Effector CD4-positive, alpha-beta T cell (primary cell): ENCODE measurements at regions not wholly inside any gene's neighbourhood (a gene's known extent, or its start where the extent isn't known, plus 50 kb on each side); places are given as distances from the start of the nearest gene placed in this dataset.

ENCODE experiments used
- DNase-seq: peaks from one replicate; pipeline ENCODE4 v3.0.0-alpha.2; 2020

DNA sequence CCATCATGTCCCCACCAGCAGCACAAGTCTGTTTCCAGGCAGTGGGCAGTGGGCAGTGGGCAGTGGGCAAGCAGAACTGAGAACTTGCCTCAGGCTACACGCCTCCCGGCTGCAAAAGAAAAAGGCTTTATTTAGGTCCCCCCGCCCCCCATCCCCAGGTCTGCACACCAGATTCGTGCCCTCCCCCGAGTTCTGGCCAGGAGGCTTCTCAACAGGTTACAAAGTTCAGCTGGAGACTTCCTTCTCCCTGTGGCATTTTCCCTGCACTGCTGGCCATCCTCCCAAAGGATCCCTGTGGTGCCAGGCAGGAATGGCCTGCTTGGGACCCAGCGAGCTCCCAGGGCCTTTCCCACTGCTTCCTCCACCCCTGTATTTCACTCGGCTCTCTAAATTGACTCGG lies 97.0 kb upstream of the TRIM2 start:
- no peak for DNase-seq

- no peak for DNase-seq
Measured at GRCh38 chr4:153109296-153109849, 94.9 kb upstream of the TRIM2 start.

DNA sequence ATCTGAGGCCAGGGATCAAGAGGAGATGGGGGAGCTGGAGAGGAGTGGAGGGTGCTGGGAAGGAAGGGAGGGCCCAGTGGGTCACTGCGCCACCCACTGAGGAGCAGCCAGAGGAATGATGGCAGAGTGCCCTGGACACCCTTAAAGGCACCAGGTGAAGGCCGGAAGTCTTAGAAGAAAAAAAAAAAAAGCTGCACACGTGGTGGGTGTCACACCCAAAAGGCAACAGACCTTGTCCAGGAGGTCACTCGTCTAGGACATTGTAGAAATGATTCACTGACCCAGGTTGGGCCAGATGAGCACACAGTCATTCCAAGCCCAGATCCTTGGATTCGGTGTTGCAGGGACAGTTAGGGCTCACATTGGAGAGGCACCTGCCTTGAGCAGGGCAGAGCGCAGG lies 93.5 kb upstream of the TRIM2 start:
- DNase-seq: no peak

- DNase-seq: no peak
Measured at GRCh38 chr4:153111426-153112040, 92.7 kb upstream of the TRIM2 start.

DNA sequence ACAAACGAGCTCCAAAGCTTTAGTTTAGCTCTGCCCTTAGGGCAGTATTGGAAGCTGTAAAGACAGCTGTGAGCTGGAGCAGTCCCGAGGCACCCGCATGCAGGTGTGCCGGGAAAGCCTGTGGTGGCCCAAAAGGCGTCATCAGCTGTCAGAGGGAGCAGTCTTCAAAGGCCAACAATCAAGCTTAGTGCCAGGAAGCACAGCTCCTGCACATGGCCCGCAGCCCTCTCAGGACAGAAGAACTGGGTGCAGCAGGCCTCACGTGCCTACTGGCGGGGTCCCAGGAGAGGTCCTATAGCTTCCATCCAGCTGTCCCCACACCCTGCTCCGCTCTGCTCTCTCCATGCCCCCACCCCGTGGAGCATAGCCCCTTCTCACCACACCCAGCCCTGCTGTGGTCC lies 92.2 kb upstream of the TRIM2 start:
- DNase-seq: no peak

GRCh38 chr4:153113061-153113837 lies 91.0 kb upstream of the TRIM2 start:
- DNase-seq: no peak

- DNase-seq: no peak
Measured at GRCh38 chr4:153113838-153114105, 90.5 kb upstream of the TRIM2 start.

DNA sequence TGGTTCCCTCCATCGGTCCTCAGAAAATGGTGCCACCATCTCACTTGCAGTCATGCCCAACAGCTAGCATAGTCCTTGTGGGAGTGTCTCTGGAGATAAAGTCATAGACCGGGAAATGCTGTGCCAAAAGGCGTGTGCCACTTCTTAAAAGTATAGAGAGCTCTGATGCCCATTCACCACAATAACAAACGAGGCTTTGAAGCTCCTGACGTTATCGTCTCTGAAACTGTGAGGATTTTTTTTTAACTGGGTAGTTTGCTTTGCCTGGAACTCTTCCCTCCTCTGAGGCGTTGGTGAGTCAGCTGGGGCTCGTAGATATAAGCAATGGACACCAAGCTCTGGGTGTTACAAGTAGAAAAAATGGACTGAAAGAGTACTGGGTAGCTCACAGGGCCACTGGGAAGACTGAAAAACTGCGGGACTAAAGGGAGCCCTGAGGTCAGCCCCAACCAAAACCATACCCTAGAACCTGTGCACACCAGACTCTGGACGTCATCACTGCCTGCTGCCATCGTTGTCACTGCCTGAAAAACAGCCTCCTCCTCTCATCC lies 89.4 kb upstream of the TRIM2 start:
- DNase-seq: peak; percentile 48

DNA sequence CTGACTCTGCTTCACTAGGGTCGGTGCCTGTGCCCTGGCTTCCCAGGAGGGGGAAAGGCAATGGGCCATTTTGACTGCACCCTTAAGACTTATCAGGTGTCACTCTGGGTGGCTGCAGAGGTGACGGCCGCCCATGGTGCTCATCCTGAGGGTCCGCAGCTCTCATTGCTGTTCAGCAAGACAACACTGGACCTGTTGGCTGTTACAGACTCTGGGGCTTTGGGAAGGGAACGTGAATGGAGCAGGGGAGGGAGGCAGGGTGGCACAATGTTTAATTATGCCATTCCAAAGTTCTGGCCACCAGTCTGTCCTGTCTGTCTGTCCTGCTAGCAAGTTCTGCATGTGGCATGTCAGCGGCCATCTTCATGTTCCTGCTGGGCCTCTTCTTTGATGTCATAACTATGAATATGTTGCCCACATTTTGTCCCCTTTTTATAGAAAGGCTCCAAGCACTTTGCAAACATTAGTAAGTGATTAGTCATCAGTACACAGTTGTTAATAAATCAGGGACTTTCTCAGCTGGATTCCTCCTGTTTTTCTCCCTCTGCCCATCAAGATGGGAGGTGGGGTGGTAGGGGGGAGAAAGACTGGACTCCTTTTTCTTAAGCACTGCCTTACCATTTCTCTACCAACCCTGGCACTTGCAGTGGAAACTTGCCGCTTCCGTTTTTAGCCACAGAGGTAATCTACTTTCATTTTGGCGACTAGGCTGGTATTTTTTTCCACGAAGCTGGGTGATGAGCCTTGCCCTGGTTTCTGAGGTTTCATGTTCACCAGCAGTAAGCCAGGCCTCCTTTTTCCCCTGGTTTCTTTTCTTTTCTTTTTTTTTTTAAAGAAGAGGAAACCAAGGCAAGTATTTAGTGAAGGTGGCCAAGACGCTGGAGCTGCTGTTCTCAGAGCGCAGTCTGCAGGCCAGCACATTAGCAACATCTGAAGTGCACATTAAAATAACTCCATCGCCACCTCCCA lies 88.6 kb upstream of the TRIM2 start:
- peak; percentile 52 for DNase-seq

DNA sequence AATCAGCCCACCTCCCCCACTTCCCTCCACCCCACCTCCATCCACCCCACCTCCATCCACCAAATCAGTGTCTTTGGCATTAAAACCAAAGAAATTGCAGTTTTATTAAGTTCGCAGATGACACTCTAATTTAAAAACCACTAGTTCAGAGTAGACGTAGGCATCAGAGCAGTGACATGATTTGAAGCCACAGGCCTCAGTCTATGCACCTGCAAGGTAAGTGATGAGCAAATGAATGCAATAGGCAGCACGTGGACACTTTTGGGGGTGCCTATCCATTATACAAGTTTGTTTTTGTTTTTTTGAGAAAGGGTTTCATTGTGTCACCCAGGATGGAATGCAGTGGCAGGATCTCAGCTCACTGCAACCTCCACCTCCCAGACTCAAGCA lies 88.0 kb upstream of the TRIM2 start:
- DNase-seq: peak; percentile 23

- no peak for DNase-seq
Measured at GRCh38 chr4:153116801-153117200, 87.4 kb upstream of the TRIM2 start.

DNA sequence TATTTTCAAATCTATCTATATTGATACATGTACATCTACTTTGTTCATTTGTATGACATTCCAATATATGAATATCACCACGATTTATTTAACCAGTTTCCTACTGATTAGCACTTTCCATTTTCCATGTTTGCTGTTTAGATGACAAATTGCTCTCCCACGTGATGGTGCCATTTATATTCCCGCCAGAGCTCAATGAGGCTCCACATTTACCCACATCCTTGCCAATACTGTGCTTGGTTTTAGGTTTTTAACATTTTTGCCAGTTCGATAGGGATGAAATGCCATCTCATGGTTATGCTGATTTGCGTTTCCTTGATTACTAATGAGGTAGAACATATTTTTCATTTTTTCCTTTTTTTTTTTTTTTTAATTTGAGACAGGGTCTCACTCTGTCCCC lies 86.7 kb upstream of the TRIM2 start:
- no peak for DNase-seq

DNA sequence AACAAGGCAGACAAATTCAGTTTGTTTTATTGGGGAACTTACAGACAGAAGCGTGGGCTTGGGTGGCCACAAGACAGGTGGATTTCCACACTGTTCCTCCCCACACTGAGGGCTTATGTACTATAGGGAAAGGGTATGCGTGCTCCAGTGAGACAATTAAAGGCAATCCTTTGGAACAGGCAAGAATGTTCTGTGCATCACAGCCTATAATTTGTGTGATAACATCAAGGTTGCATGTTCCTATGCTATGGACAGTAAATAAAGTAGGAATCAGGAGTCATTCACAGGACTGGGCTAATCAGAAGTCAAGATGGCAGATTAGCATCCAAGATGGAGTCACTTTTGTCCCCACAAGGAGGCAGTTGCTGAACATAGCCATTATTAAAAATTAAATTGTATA lies 84.6 kb upstream of the TRIM2 start:
- DNase-seq: no peak

GRCh38 chr4:153120235-153120634 lies 84.0 kb upstream of the TRIM2 start:
- no peak for DNase-seq

- no peak for DNase-seq
Measured at GRCh38 chr4:153122855-153123254, 81.4 kb upstream of the TRIM2 start.

- DNase-seq: no peak
Measured at GRCh38 chr4:153126137-153126536, 78.1 kb upstream of the TRIM2 start.

GRCh38 chr4:153127760-153128494 lies 76.3 kb upstream of the TRIM2 start:
- DNase-seq: peak; percentile 82

DNA sequence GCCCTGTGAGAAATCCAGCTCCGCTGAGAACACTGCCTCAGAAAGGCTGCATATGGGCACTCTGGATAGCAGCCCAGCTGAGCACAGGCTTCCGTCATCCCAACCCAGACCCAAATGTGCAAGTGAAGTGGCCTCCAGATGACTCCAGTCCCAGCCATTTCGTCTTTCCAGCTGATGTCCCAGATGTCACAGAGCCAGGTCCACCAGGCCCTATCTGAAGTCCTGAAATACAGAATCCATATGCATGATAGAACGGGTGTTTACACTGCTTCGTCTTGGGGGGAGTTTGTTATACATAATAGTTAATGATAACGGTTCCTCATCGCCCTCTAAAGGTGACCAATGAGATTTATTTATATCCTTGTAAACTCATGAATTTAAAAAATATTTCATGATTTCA lies 72.6 kb upstream of the TRIM2 start:
- DNase-seq: no peak

GRCh38 chr4:153137159-153137558 lies 67.1 kb upstream of the TRIM2 start:
- no peak for DNase-seq

- DNase-seq: no peak
Measured at GRCh38 chr4:153137677-153138630, 66.3 kb upstream of the TRIM2 start.

DNA sequence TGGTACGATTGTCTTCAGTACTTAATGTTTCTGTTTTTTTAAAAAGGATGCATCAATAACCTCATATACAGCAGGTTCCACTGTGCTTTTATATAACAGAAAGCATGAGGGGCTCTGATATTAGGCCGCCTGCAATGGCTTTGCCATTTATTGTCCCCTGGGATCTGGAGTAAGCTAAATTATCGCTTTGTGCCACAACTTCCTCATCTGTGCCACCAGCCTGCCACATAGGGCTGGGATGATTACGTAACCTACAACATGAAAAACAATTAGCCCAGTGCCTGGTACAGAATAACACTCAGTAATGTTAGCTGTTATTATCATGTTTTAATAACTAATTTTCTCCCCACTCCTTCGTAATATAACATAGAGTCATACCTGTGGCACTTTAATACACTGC lies 65.5 kb upstream of the TRIM2 start:
- DNase-seq: no peak
